ENCODE measurements at regions not wholly inside any gene's neighbourhood (a gene's known extent, or its start where the extent isn't known, plus 50 kb on each side); places are given as distances from the start of the nearest gene placed in this dataset.

DNA sequence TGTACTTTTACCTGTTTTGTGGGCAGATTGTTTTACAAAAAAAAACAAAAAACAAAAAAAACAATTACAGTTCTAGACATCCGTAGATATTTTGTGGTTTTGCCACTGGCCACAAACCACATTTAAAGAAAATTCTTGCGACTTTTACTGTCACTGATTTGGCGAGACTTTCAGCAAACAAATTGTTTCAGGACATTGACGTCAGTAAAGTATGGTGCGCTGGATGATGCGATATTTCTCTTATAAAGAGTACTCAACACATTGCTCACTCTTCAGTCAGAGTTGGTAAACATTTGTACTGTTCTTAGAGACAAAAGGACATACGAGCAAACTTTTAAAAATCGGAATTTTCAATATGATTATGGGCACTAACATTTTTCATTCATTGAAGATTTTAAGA lies 229.8 kb downstream of the HAO1 start:
- DNase-seq (ENCODE audit: low read depth), result no peak

DNA sequence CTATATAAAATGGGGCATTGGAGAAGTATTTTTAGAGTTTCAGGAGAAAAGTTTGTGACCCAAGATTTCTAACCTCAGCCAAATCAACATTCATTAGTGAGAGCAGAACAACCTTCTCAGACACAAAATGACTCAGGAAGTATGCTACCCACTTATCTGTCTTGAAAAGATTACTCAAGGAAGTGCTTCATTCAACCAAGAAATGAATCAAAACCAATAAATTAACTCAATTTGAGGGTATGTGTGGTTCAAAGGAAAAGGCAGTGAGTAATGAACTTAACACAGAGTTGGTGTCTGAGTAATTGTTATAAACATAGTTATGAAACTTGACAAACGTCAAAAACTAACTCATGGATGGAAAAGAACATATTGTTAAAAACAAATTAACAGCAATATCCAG lies 227.6 kb downstream of the HAO1 start:
- no peak for DNase-seq (ENCODE audit: low read depth)

DNA sequence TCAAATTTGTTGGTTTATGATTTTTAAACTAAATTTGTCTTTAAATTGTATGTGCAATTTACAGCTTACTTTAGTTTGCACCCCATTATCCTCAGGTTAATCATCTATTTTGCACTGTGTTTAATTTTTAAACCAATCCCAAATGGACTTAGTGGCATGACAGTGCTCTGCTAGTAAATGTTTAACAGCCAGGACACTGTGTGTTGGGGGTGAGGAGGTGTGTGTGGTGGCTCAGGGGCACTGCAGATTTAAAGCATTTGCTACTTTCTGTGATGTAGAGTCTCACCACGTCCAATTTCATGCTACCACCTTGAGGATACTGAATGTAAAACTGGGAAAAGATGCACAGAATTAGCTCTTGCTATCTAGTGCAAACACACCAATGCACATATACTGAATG lies 225.7 kb downstream of the HAO1 start:
- no peak for DNase-seq (ENCODE audit: low read depth)

DNA sequence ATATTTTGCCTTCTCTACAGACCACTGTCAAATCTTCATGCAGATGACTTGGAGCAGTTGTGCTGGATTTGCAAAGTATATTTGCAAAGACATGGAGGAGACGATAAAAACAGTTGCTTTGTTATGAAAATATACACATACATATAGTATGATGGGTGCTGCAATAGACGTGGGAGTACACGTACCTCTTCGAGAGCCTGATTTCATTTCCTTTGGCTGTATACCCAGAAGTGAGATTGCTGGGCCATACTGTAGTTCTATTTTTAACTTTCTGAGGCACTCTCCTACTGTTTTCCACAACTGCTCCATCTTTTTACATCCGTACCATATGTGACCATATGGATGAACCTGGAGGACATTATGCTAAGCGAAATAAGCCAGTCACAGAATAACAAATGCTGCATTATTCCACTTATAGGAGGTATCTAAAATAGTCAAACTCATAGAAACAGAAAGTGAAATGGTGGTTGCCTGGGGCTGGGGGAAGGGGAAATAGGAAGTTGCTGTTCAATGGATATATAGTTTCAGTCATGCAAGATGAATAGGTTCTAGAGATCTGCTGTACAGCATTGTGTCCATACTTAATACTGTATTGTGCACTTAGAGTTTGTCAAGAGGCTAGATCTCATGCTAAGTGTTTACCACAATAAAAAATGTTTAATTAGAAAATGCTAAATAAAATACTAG lies 223.8 kb downstream of the HAO1 start:
- DNase-seq (ENCODE audit: low read depth), result no peak

DNA sequence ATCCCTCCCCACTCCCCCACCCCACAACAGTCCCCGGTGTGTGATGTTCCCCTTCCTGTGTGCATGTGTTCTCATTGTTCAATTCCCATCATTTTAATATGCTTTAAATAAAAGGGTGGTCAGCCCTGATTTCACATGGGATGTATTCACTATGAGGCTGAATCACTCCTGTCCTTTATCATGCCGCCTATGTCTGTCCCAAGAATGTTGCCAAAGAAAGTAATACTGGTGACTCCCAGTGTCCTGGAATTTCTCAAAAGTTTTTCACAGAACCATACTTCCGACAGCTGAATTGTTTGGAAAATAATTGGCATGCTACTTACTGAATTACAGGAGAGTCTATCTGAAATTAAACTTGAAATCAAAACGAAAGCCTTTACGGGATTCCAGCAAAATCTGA lies 217.7 kb downstream of the HAO1 start:
- DNase-seq (ENCODE audit: low read depth), result no peak

DNA sequence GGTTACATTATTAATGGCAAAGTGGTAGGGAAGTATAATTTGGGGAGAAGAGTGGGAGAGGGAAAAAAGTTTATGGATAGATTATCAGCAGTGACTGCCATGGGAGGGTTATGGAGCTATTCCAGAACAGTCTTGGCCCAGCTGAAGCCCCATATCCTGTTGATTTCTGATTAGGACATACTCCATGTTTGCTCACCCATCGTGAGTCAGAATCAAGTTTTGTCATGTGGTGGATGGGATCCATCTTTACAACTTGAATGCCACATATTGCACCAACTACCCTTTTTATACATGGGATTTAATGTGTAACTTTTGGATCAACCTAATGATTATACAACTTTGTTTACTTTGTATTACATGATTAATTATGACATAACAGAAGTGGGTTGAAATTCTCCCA lies 217.0 kb downstream of the HAO1 start:
- DNase-seq (ENCODE audit: low read depth), result no peak

DNA sequence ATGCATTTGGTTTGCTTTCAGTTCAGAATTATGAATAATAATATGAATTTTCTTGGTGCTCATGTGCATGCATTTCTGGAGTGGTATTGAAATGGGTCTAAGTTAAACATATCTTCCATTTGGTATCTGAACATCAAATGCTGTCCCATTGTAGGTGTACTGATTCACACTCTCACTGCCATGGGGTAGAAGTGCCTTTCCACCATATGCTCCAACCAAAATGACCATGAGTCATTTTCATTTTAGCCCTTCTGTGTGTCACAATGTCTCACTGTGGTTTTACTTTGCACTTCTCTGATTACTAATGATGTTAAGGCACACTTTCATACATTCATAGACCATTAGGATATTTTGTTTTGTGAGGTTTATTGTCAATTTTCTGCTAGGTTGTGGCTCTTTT lies 211.9 kb downstream of the HAO1 start:
- DNase-seq (ENCODE audit: low read depth), result no peak

DNA sequence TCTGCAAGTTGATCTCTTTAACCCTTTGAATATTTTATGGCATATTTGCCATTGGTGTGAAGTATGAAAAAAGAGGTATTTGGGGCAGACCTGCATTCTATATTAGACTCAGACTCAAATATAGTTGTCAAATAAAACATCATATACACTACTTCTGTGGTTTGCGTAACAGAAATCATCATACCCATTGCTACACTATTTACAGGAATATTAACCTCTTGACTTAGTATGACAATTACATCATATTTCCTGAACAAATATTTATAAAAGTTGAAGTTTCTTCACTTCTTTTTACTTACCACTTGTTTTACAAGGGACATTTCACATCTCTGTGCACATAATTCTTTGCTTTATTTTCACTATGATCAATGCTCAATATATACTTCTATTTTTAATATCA lies 206.0 kb downstream of the HAO1 start:
- DNase-seq (ENCODE audit: low read depth), result no peak

DNA sequence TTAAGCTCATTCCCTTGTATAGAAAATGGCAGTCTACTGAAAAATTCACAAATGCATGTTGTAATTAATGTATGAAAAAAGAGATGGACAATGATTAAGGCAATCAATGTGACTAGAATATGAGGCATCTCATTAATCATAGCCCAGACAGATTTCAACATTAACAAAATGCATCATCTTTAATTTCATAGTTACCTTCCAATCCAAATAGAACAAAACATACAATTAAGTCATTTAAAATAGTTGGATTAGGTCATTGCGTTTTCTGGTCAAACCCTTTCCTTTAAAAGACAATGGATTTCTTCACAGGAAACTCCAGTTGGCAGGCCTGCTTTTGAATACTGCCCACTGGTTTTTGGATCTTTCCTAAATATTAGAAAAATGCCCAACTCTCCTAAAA lies 203.9 kb downstream of the HAO1 start:
- DNase-seq (ENCODE audit: low read depth), result no peak

DNA sequence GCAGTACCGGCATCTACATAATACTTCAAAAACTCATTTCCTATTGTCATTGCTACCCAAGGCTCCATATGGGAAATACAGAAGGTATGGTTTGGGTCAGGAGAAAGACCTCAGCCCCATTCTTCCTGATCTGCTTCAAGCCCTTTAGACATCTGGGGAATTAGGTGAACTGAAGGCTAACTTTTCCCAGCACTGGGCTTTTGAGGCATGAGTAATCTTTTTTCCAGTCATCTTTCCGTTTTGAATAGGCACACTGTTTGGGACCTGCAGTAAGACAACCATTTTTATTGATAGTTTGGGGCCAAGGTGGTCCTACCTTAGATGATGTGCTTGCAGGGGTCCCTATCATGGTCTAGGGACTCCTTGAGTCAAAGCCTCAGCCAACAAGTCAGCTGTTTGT lies 198.4 kb downstream of the HAO1 start:
- no peak for DNase-seq (ENCODE audit: low read depth)

DNA sequence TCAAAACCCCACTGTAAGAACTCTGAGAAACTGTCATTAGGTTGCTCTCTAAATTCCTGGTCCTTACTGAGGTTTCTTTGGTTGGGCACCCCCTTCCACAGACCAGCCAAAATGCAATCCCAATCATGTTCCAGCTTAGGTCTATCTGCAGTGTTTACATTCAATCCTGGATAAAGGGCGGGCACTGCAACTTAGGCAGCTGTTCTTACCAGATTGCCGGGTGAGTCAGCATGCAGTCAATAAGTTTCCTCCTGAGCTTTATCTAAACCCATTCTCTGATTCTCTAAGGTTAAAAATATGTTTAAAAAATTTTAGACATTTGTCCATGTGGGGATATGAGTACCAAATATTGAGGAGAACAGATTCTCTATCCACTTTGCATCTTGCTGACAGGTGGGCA lies 197.8 kb downstream of the HAO1 start:
- DNase-seq (ENCODE audit: low read depth), result peak; percentile 55

DNA sequence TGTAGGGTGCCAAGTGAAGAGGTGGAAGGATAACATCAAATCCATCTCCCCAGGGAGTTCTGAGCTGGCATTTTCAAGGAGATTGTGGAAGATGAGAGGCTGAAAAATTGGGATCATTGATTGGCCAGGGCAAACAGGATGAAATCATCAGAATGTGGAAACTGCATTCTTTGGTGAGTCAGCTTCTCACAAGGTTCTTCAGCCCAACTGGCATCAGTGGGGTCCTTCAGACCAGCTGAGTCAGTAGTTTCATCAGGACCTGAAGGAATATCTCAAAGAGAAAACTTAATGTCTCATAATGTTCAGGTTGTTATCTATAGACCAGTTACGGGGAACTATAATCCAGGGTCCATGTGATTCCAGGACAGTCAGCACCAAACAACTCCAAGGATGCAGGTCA lies 195.8 kb downstream of the HAO1 start:
- peak; percentile 55 for DNase-seq (ENCODE audit: low read depth)

DNA sequence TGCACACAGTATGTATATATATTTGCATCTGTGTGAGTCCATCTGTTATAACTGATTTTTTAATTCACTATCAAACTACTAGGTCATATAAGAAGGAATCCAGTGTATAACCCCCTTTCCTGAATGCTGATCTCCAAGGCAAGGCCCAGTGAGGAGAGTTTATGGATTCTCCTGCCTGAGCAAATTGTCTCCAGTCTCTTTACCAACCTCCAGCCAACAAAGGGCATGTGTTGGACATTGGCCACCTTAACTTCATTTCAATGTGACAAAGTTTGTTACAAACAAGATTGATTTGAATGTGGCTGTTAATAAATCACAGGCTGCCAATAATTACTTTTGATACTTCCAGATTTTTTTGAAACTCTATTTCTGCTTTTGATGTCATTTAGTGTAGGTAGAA lies 191.6 kb downstream of the HAO1 start:
- DNase-seq (ENCODE audit: low read depth), result no peak

DNA sequence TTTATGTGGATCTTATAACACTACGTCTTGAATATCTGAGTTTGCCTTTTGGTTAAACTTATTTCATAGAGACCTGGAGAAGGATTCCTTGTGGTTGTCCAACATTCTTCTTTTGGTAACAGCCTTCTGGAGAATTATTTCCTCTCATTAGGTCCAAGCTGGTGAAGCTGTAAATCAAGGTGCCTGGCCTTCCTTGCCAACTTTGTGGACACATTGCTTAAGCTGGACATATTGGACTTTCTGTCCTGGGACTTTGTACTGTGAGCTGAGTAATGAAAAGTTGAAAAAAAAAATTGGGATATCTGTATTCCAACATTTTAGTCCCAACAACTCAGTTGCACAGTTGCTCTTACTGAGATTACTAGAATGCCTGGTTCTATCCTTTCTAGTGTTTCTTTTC lies 186.2 kb downstream of the HAO1 start:
- DNase-seq (ENCODE audit: low read depth), result no peak

DNA sequence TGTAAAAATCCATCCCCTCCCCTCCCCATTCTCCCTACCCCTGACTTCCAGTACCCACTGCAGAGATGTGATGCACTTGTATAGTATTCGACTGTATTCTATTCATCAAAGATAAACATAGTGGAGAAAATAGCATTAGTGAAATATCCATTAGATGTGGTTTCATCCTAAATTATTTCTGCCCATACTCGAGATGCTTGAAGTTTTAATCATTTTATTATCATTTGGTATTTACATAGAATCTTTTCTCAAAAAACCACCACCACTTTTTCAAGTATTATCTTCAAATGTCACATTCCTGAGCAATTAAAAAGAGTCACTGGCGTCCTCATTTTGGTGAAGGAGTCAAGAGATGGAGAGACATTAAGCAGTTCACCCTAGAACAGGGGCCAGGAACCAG lies 181.9 kb downstream of the HAO1 start:
- DNase-seq (ENCODE audit: low read depth), result no peak

DNA sequence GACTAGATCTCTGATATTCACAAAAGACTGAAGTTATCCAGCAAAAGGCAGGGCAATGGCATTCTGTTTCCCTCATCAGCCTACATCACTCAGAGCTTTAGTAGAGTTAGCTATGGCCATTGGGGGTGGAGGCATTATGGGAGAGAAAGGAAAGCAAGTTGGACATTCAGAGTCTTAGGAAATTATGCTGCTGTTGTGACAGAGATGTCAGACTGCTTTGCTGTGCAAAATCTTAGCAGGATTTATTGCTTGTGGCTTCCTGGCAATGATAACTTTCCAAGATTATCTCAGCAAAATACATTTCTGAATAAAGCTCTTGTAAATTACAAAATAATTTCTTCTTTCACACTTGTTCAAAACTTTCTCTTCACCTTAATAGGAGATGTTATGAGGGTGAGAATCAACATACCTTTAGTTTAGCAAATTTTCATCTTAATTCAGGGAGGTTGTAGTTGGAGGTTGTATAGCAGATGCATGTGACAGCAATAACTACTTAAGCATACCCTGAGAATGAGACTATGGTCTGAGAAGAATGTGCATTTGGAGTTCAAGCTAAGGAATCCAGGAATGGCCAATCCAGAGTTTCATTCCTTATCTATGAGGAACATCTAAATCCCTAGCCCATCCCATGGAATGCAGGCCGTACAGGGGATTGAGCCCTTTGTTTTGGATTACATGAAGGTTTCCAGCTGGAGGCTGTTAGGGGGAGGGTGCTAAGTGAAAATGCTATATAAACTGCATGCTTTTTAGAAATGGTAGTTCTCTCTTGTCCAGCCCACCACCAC lies 179.8 kb downstream of the HAO1 start:
- DNase-seq (ENCODE audit: low read depth), result no peak

DNA sequence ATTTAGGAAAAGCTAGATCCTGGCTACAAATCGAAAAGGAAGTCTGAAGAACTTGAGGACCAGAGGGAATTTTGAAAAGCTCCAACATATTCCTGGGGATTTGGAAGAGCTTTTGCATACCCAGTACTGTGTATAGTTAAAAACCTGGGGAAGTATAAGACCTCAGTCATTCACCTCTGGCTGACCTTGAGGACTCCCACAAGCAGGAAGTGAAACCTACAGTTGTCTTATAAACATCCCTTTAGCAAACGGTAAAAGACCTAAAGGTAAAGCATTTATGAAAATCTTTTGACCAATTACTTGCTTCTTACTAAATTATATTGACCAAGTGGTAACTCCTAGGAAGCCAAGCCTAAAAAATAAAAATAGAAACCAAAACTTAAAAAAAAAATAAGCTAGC lies 175.0 kb downstream of the HAO1 start:
- DNase-seq (ENCODE audit: low read depth), result no peak

DNA sequence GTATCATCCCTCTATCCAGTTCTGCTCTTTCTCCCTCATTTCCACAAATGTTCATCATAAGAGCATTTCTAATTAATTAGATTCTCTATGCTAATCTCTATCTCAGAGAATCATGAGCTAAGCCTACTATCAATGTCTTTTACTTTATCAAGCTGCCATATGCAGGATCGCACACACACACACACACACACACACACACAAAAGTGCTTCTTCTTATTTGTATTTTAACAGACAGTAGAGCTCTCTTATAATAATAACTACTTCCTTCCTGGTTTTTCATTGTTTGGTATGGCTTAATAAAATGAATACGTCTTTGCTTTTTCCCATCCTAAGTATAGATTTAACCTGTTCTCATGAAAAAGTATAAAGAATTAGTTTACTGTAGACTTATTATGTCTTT lies 170.2 kb downstream of the HAO1 start:
- no peak for DNase-seq (ENCODE audit: low read depth)

DNA sequence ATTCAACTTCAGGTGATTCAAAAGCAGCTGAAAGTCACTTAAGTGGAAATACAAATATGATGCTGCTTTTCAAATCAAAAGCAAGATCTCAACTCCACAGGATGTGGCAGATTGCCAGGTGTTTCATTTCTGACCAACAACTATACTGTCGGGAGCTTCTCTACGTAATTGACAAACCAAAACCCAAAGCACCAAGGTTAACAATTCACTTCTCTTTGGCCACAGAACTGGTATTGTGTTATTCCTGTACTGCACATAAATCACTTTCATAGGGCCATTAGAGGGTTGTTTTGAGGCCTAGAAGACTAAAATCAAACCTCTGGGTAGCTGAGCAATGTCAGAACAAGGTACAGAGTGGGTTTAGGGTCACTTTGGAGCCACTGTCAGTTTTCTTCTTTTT lies 169.7 kb downstream of the HAO1 start:
- no peak for DNase-seq (ENCODE audit: low read depth)

DNA sequence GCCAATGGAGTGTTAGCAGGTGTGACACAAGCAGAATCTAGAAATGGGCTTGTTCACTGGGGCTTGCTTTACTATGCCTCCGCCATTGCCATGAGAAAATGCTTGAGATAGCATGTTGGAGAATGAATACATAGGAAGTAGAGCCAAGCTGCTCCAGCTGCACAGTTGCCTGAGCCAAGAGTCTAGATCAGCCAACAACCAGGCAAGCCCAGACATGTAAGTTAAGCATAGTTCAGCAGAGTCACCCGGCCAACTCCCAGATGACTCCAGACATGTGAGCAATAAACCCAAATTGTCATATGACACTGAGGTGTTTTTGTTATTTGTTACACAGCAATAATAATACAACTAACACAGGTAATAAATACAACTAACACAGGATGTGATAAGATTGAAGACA lies 167.9 kb downstream of the HAO1 start:
- DNase-seq (ENCODE audit: low read depth), result no peak

DNA sequence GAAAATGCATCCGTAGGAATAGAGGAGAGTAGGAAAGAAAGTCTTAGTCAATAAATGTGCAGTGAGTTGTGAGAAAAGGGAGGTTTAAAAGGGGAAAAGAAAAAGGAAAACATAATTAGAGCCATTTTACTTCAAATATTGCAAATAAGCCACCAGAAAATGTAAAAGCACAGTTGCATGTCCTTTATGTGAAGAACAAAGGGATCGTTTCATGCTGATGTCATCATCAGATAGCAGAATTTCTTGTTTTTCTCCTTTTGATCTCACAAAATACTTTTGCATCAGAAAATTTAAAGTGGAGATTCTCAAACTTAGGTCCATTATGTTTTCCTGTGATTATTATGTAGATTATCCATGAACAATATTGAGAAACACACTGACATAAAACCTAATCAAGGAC lies 166.7 kb downstream of the HAO1 start:
- no peak for DNase-seq (ENCODE audit: low read depth)

DNA sequence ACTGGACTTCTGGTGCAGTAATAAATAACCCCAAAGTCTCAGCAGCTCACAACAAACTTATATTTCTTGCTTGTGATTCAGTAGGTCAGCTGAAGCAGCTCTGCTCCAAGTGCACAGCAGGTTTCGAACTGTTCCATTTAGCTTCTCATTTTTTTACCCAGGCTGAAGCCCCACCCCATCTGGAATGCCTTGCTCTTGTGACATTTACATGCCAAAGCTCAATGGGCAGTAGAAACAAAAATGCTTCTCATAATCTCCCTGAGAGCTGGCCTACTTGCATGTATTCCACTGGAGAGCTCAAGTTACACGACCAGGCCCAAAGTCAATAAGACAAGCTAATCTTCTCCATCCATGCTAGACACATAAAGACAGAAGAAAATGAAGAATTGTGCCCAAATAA lies 165.2 kb downstream of the HAO1 start:
- no peak for DNase-seq (ENCODE audit: low read depth)

DNA sequence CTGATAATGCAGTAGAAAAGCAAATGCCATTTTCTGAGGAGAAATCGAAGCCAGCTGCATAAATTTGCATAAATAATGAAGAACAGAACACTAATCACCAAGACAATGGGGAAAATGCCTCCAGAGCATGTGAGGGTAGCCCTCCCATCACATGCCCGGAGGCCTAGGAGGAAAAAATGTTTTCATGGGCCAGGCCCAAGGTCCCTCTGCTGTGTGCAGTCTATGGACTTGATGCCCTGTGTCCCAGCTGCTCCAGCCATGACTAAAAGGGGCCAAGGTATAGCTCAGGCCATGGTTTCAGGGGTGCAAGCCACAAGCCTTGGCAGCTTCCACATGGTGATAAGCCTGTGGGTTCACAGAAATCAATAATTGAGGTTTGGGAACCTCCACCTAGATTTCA lies 164.1 kb downstream of the HAO1 start:
- no peak for DNase-seq (ENCODE audit: low read depth)

DNA sequence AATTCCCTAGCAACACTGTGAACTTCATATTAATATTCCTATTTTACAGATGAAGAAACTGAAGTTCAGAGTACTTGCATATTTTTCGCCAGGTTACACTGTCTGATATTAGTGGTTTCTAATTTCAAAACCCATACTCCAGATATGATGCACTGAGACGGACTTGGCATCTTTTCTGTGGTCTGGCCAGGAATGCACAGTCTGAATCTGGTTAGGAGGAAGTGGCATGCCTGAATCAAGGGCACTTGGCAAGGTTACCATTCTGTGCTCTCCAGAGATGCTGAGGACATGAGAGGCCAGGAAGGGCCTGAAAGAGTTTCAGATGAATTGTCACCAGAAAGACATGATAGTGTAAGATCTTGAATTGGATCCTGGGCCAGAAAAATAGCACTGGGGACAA lies 150.1 kb downstream of the HAO1 start:
- no peak for DNase-seq (ENCODE audit: low read depth)
